ENCODE measurements at regions not wholly inside any gene's neighbourhood (a gene's known extent, or its start where the extent isn't known, plus 50 kb on each side); places are given as distances from the start of the nearest gene placed in this dataset.

- TF ChIP-seq CTCF (optimal IDR thresholded peaks at IDR 0.05 in 1 of 3, IDR thresholded peaks at IDR 0.05 in 1 of 3, conservative IDR thresholded peaks at IDR 0.05 in 1 of 3; ENCODE audit: extremely low read depth in 1 of 3, insufficient read depth in 2 of 3, low read length in 3 of 3) (no peak), EZH2 (IDR thresholded peaks at IDR 0.05; ENCODE audit: low read length) (no peak)
Measured at GRCh38 chr3:193814166-193814892, 221.3 kb downstream of the OPA1 start.

Data from keratinocyte (primary cell).